DND-41 (cell line): ENCODE measurements at regions not wholly inside any gene's neighbourhood (a gene's known extent, or its start where the extent isn't known, plus 50 kb on each side); places are given as distances from the start of the nearest gene placed in this dataset.

Source experiments
- ATAC-seq: fragments of 200-7000 bp; cut with Tn5 transposase; 3 replicates; pipeline ENCODE4 v1.9.1; 2021; ENCODE audit warnings: low read depth; ENCODE audit not compliant: insufficient read depth
- DNase-seq: peaks from one replicate; pipeline ENCODE4 v3.0.0-alpha.2; 2020
- H2AFZ ChIP-seq: 2 replicates; pipeline ENCODE4 v1.6.0; 2012; ENCODE audit warnings: low read depth, low read length
- H3K27ac ChIP-seq: 2 replicates; pipeline ENCODE4 v1.5.1; 2012; ENCODE audit warnings: low read length, inconsistent platforms
- H3K27me3 ChIP-seq: fragments of 200-600 bp; sonication (generic); 2 replicates; pipeline ENCODE4 v1.6.0; 2012; ENCODE audit warnings: low read length, mild to moderate bottlenecking, inconsistent platforms; ENCODE audit not compliant: insufficient read depth, poor library complexity
- H3K36me3 ChIP-seq: 2 replicates; pipeline ENCODE4 v1.5.1; 2012; ENCODE audit warnings: low read length, inconsistent platforms; ENCODE audit not compliant: insufficient read depth
- H3K4me1 ChIP-seq: 2 replicates; pipeline ENCODE4 v1.5.1; 2012; ENCODE audit warnings: mild to moderate bottlenecking, low read length; ENCODE audit not compliant: insufficient read depth
- H3K4me2 ChIP-seq: 2 replicates; pipeline ENCODE4 v1.6.0; 2012; ENCODE audit warnings: mild to moderate bottlenecking, moderate library complexity, low read length, inconsistent platforms; ENCODE audit not compliant: insufficient read depth
- H3K4me3 ChIP-seq, 2 experiments: fragments of 200-600 bp in 1 of 2; shearing (Covaris generic) in 1 of 2; 2 replicates each; pipeline ENCODE4 v1.5.1; 2012 to 2016; ENCODE audit warnings: inconsistent platforms in 2 of 2, low read length in 2 of 2, mild to moderate bottlenecking in 2 of 2, low read depth in 1 of 2, moderate library complexity in 1 of 2
- H3K79me2 ChIP-seq: 2 replicates; pipeline ENCODE4 v1.6.0; 2012; ENCODE audit warnings: low read length, inconsistent platforms; ENCODE audit not compliant: insufficient read depth
- H3K9ac ChIP-seq: 2 replicates; pipeline ENCODE4 v1.6.0; 2012; ENCODE audit warnings: low read depth, mild to moderate bottlenecking, inconsistent platforms, low read length, moderate library complexity
- H3K9me3 ChIP-seq: 2 replicates; pipeline ENCODE4 v1.5.1; 2012; ENCODE audit warnings: low read length, moderate library complexity, mild to moderate bottlenecking, inconsistent platforms; ENCODE audit not compliant: insufficient read depth, severe bottlenecking
- H4K20me1 ChIP-seq: 2 replicates; pipeline ENCODE4 v1.6.0; 2012; ENCODE audit warnings: low read length; ENCODE audit not compliant: insufficient read depth
- EZH2 ChIP-seq: IDR thresholded peaks from 3 replicates; pipeline ENCODE4 v1.6.1; 2012; ENCODE audit warnings: borderline replicate concordance, low read depth, mild to moderate bottlenecking, moderate library complexity, low read length, inconsistent platforms; ENCODE audit not compliant: severe bottlenecking
- TF ChIP-seq, protein P1 (sequence below): IDR thresholded peaks from 2 replicates; pipeline ENCODE4 v1.5.1; 2012; ENCODE audit warnings: borderline replicate concordance, low read length, moderate library complexity, mild to moderate bottlenecking; ENCODE audit not compliant: poor library complexity, severe bottlenecking; ENCODE audit errors: extremely low read depth

DNA sequence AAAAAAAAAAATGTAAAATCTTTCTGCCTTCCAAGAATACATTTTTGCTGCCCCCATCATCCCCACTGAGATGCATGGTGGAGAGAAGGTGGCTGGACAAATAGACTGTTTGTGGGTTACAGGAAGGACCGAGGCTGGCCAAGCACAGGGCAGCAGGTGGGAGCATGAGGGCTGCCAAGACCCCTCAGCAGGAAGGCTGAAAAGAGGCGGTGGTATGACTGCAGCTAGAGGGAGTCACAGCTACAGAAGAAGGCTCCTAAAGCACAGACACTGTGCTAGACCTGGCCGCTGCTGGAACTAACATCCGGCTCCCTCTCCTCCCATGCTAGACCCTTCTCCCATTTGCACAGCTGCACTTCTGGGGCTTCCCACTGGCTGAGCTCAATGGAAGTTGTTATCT lies 289.6 kb downstream of the TCERG1L start:
- Histone ChIP-seq H3K4me2 (no peak overlapping the region), H3K9me3 (no peaks in the 10 kb centered on the region), H3K79me2 (no peaks in the 10 kb centered on the region), H3K36me3 (no peaks in the 10 kb centered on the region), H3K27ac (no peak overlapping the region), H3K4me1 (no peaks in the 10 kb centered on the region), H3K27me3 (no peaks in the 10 kb centered on the region), H4K20me1 (no peaks in the 10 kb centered on the region), H3K4me3 (no peak overlapping the region), H2AFZ (no peak overlapping the region), H3K9ac (no peak overlapping the region)
- no peak for DNase-seq
- ATAC-seq: no peak
- no peak for TF ChIP-seq EZH2
- TF ChIP-seq, protein P1, sequence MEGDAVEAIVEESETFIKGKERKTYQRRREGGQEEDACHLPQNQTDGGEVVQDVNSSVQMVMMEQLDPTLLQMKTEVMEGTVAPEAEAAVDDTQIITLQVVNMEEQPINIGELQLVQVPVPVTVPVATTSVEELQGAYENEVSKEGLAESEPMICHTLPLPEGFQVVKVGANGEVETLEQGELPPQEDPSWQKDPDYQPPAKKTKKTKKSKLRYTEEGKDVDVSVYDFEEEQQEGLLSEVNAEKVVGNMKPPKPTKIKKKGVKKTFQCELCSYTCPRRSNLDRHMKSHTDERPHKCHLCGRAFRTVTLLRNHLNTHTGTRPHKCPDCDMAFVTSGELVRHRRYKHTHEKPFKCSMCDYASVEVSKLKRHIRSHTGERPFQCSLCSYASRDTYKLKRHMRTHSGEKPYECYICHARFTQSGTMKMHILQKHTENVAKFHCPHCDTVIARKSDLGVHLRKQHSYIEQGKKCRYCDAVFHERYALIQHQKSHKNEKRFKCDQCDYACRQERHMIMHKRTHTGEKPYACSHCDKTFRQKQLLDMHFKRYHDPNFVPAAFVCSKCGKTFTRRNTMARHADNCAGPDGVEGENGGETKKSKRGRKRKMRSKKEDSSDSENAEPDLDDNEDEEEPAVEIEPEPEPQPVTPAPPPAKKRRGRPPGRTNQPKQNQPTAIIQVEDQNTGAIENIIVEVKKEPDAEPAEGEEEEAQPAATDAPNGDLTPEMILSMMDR: no peak

DNA sequence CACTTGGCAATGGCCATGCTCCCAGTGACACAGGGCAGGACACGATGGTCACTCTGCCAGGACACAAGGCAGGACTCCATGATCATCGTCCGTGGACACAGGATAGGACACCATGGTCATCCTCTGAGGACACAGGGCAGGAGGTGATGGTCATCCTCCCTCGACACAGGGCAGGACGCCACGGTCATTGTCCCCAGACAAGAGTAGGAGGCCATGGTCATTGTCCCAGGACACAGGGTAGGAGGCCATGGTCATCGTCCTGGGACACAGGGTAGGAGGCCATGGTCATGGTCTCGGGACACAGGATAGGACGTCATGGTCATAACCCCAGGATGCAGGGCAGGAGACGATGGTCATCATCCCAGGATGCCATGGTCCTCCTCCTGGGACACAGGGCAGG lies 289.2 kb downstream of the TCERG1L start:
- H3K4me1 ChIP-seq: no peaks in the 10 kb centered on the region
- H3K27ac ChIP-seq: no peak overlapping the region
- H2AFZ ChIP-seq: no peak overlapping the region
- ATAC-seq (no peak), DNase-seq (no peak)
- TF ChIP-seq, protein P1: no peak
- TF ChIP-seq EZH2: no peak
- H3K4me2 ChIP-seq: no peak overlapping the region
- no peaks in the 10 kb centered on the region for H3K27me3 ChIP-seq
- no peaks in the 10 kb centered on the region for H3K9me3 ChIP-seq
- no peaks in the 10 kb centered on the region for H4K20me1 ChIP-seq
- no peaks in the 10 kb centered on the region for H3K79me2 ChIP-seq
- H3K36me3 ChIP-seq: no peaks in the 10 kb centered on the region
- no peak overlapping the region for H3K4me3 ChIP-seq
- no peak overlapping the region for H3K9ac ChIP-seq

DNA sequence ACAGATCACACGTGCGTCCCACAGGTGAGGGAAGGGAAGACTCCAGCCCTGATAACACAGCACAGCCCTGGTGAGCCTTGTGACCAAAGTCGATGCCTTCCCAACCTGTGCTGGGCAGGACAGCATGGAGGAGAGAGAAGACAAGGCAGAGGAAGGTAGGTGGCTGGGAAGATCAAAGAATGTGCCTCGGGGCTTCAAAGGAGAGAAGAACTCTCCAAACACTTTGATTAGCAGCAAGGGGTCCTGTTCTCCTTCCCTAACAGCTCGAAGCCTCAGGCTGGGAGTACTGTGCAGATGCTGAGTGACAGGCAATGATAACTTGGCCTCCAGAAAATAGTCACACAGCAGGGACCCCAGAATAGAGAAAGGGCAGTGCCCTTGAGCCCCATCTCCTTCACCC lies 288.5 kb downstream of the TCERG1L start:
- no peak overlapping the region for H3K9ac ChIP-seq
- H3K36me3 ChIP-seq: no peaks in the 10 kb centered on the region
- H3K4me2 ChIP-seq: no peak overlapping the region
- no peak overlapping the region for H3K4me3 ChIP-seq
- DNase-seq: no peak
- TF ChIP-seq EZH2: no peak
- TF ChIP-seq, protein P1: no peak
- H3K9me3 ChIP-seq: no peaks in the 10 kb centered on the region
- H2AFZ ChIP-seq: no peak overlapping the region
- H3K27ac ChIP-seq: no peak overlapping the region
- no peak for ATAC-seq
- no peaks in the 10 kb centered on the region for H4K20me1 ChIP-seq
- no peaks in the 10 kb centered on the region for H3K4me1 ChIP-seq
- H3K27me3 ChIP-seq: no peaks in the 10 kb centered on the region
- H3K79me2 ChIP-seq: no peaks in the 10 kb centered on the region
